AG09319 (cell line): ENCODE measurements at regions not wholly inside any gene's neighbourhood (a gene's known extent, or its start where the extent isn't known, plus 50 kb on each side); places are given as distances from the start of the nearest gene placed in this dataset.

Source experiments
- DNase-seq: peaks from one replicate; pipeline ENCODE4 v3.0.0-alpha.2; 2010; ENCODE audit warnings: low read depth; ENCODE audit errors: extremely low read depth
- TF ChIP-seq, protein P1 (sequence below): IDR thresholded peaks from 2 replicates; pipeline ENCODE4 v1.5.1; 2011; ENCODE audit warnings: low read depth, mild to moderate bottlenecking, inconsistent platforms, low read length, moderate library complexity

DNA sequence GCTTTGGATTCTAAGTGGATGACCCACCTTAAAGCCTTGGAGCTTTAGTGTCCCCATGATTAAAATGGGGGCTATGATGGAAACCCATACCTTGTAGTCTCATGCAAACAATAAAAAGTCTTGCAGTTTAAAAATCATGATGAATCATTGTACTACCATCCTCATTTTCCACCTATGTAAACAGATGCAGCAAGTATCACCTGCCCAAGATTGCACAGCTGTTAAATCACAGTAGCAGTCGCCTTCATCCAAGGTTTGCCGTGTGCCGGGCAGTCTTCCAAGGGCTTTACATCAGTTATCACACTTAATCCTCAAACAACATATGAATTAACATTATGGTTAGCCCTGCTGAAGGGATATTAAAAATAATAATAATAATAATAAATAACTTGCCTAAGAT, 210.3 kb downstream of the FOXA2 start:
- TF ChIP-seq, protein P1, sequence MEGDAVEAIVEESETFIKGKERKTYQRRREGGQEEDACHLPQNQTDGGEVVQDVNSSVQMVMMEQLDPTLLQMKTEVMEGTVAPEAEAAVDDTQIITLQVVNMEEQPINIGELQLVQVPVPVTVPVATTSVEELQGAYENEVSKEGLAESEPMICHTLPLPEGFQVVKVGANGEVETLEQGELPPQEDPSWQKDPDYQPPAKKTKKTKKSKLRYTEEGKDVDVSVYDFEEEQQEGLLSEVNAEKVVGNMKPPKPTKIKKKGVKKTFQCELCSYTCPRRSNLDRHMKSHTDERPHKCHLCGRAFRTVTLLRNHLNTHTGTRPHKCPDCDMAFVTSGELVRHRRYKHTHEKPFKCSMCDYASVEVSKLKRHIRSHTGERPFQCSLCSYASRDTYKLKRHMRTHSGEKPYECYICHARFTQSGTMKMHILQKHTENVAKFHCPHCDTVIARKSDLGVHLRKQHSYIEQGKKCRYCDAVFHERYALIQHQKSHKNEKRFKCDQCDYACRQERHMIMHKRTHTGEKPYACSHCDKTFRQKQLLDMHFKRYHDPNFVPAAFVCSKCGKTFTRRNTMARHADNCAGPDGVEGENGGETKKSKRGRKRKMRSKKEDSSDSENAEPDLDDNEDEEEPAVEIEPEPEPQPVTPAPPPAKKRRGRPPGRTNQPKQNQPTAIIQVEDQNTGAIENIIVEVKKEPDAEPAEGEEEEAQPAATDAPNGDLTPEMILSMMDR = no peak
- DNase-seq = no peak

GRCh38 chr20:22373164-22373895, 211.0 kb downstream of the FOXA2 start:
- TF ChIP-seq, protein P1 = no peak
- no peak for DNase-seq

GRCh38 chr20:22371843-22372242, 212.5 kb downstream of the FOXA2 start:
- TF ChIP-seq, protein P1 = no peak
- DNase-seq = no peak

- TF ChIP-seq, protein P1 = no peak
- DNase-seq = no peak
Observed at GRCh38 chr20:22370137-22370536, 214.2 kb downstream of the FOXA2 start.

DNA sequence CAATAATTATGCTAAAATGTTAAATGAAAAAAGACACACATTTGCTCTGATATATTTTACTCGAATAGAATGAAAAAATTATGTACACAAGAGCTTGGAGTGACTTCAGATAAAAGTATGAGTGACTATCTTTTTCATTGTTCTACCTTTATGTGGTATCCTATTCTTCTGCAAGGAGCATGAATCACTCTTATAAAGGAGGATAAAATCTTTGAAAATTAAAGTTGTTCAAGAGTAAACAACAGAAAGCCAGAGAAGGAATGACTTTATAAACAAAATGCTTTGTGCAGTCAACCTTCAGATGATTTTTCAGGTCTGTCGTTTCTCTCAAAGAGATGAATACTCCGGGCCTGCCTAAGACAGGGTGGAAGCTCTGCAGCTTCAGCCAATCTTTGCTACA, 215.3 kb downstream of the FOXA2 start:
- DNase-seq = no peak
- TF ChIP-seq, protein P1 = no peak

- DNase-seq = no peak
- TF ChIP-seq, protein P1 = no peak
Observed at GRCh38 chr20:22368235-22368634, 216.1 kb downstream of the FOXA2 start.

- TF ChIP-seq, protein P1 = no peak
- no peak for DNase-seq
Observed at GRCh38 chr20:22366631-22367030, 217.7 kb downstream of the FOXA2 start.
